ENCODE measurements at regions not wholly inside any gene's neighbourhood (a gene's known extent, or its start where the extent isn't known, plus 50 kb on each side); places are given as distances from the start of the nearest gene placed in this dataset.

- Histone ChIP-seq H3K4me3 (ENCODE audit: low read length in 3 of 3) (no peak overlapping the region), H3K4me1 (ENCODE audit: control insufficient read depth in 3 of 3, insufficient read depth in 3 of 3, low read length in 3 of 3) (peaks cover 0 to 5% (median 4%) of the 10 kb centered on the region in 3 donors), H3K9me3 (ENCODE audit: control insufficient read depth in 3 of 3, low read length in 3 of 3) (no peaks in the 10 kb centered on the region), H3K9ac (ENCODE audit: low read depth in 1 of 3, low read length in 3 of 3) (no peak overlapping the region), H3K36me3 (ENCODE audit: control insufficient read depth in 3 of 3, insufficient read depth in 3 of 3, low read length in 3 of 3) (no peaks in the 10 kb centered on the region), H3K27me3 (ENCODE audit: control insufficient read depth in 3 of 3, insufficient read depth in 3 of 3, low read length in 3 of 3) (no peaks in the 10 kb centered on the region), H3K27ac (ENCODE audit: low read depth, low read length) (no peak overlapping the region)
These were observed 250.1 kb downstream of the SQOR start for GRCh38 chr15:45884755-45885445.

GRCh38 chr15:45885801-45886200, 251.0 kb downstream of the SQOR start:
- Histone ChIP-seq H3K9me3 (ENCODE audit: control insufficient read depth in 3 of 3, low read length in 3 of 3) (no peaks in the 10 kb centered on the region), H3K27ac (ENCODE audit: low read depth, low read length) (no peak overlapping the region), H3K27me3 (ENCODE audit: control insufficient read depth in 3 of 3, insufficient read depth in 3 of 3, low read length in 3 of 3) (no peaks in the 10 kb centered on the region), H3K4me1 (ENCODE audit: control insufficient read depth in 3 of 3, insufficient read depth in 3 of 3, low read length in 3 of 3) (peaks cover 0 to 5% (median 4%) of the 10 kb centered on the region in 3 donors), H3K4me3 (ENCODE audit: low read length in 3 of 3) (no peak overlapping the region), H3K9ac (ENCODE audit: low read depth in 1 of 3, low read length in 3 of 3) (no peak overlapping the region), H3K36me3 (ENCODE audit: control insufficient read depth in 3 of 3, insufficient read depth in 3 of 3, low read length in 3 of 3) (no peaks in the 10 kb centered on the region)

GRCh38 chr15:45891766-45892165, 256.9 kb downstream of the SQOR start:
- H3K9ac ChIP-seq (ENCODE audit: low read depth in 1 of 3, low read length in 3 of 3), result no peak overlapping the region
- no peaks in the 10 kb centered on the region for H3K9me3 ChIP-seq (ENCODE audit: control insufficient read depth in 3 of 3, low read length in 3 of 3)
- H3K4me3 ChIP-seq (ENCODE audit: low read length in 3 of 3), result no peak overlapping the region
- H3K4me1 ChIP-seq (ENCODE audit: control insufficient read depth in 3 of 3, insufficient read depth in 3 of 3, low read length in 3 of 3), result peaks cover 0 to 9% (median 0%) of the 10 kb centered on the region in 3 donors
- no peak overlapping the region for H3K27ac ChIP-seq (ENCODE audit: low read depth, low read length)
- no peaks in the 10 kb centered on the region for H3K36me3 ChIP-seq (ENCODE audit: control insufficient read depth in 3 of 3, insufficient read depth in 3 of 3, low read length in 3 of 3)
- H3K27me3 ChIP-seq (ENCODE audit: control insufficient read depth in 3 of 3, insufficient read depth in 3 of 3, low read length in 3 of 3), result no peaks in the 10 kb centered on the region

GRCh38 chr15:45892182-45892581, 257.4 kb downstream of the SQOR start:
- Histone ChIP-seq H3K9me3 (ENCODE audit: control insufficient read depth in 3 of 3, low read length in 3 of 3) (no peaks in the 10 kb centered on the region), H3K9ac (ENCODE audit: low read depth in 1 of 3, low read length in 3 of 3) (no peak overlapping the region), H3K4me3 (ENCODE audit: low read length in 3 of 3) (no peak overlapping the region), H3K4me1 (ENCODE audit: control insufficient read depth in 3 of 3, insufficient read depth in 3 of 3, low read length in 3 of 3) (peaks cover 0 to 9% (median 0%) of the 10 kb centered on the region in 3 donors), H3K27me3 (ENCODE audit: control insufficient read depth in 3 of 3, insufficient read depth in 3 of 3, low read length in 3 of 3) (no peaks in the 10 kb centered on the region), H3K27ac (ENCODE audit: low read depth, low read length) (no peak overlapping the region), H3K36me3 (ENCODE audit: control insufficient read depth in 3 of 3, insufficient read depth in 3 of 3, low read length in 3 of 3) (no peaks in the 10 kb centered on the region)

GRCh38 chr15:45903283-45903682, 268.5 kb downstream of the SQOR start:
- Histone ChIP-seq H3K36me3 (ENCODE audit: control insufficient read depth in 3 of 3, insufficient read depth in 3 of 3, low read length in 3 of 3) (no peaks in the 10 kb centered on the region), H3K27me3 (ENCODE audit: control insufficient read depth in 3 of 3, insufficient read depth in 3 of 3, low read length in 3 of 3) (no peaks in the 10 kb centered on the region), H3K4me1 (ENCODE audit: control insufficient read depth in 3 of 3, insufficient read depth in 3 of 3, low read length in 3 of 3) (no peaks in the 10 kb centered on the region), H3K9ac (ENCODE audit: low read depth in 1 of 3, low read length in 3 of 3) (no peak overlapping the region), H3K4me3 (ENCODE audit: low read length in 3 of 3) (no peak overlapping the region), H3K27ac (ENCODE audit: low read depth, low read length) (no peak overlapping the region), H3K9me3 (ENCODE audit: control insufficient read depth in 3 of 3, low read length in 3 of 3) (no peaks in the 10 kb centered on the region)

- Histone ChIP-seq H3K36me3 (ENCODE audit: control insufficient read depth in 3 of 3, insufficient read depth in 3 of 3, low read length in 3 of 3) (no peaks in the 10 kb centered on the region), H3K4me3 (ENCODE audit: low read length in 3 of 3) (no peak overlapping the region), H3K27ac (ENCODE audit: low read depth, low read length) (no peak overlapping the region), H3K4me1 (ENCODE audit: control insufficient read depth in 3 of 3, insufficient read depth in 3 of 3, low read length in 3 of 3) (no peaks in the 10 kb centered on the region), H3K27me3 (ENCODE audit: control insufficient read depth in 3 of 3, insufficient read depth in 3 of 3, low read length in 3 of 3) (no peaks in the 10 kb centered on the region), H3K9ac (ENCODE audit: low read depth in 1 of 3, low read length in 3 of 3) (no peak overlapping the region), H3K9me3 (ENCODE audit: control insufficient read depth in 3 of 3, low read length in 3 of 3) (no peaks in the 10 kb centered on the region)
These were observed 269.2 kb downstream of the SQOR start for GRCh38 chr15:45904019-45904418.

GRCh38 chr15:45906230-45906629, 271.4 kb downstream of the SQOR start:
- Histone ChIP-seq H3K27me3 (ENCODE audit: control insufficient read depth in 3 of 3, insufficient read depth in 3 of 3, low read length in 3 of 3) (no peaks in the 10 kb centered on the region), H3K27ac (ENCODE audit: low read depth, low read length) (no peak overlapping the region), H3K9ac (ENCODE audit: low read depth in 1 of 3, low read length in 3 of 3) (no peak overlapping the region), H3K36me3 (ENCODE audit: control insufficient read depth in 3 of 3, insufficient read depth in 3 of 3, low read length in 3 of 3) (no peaks in the 10 kb centered on the region), H3K9me3 (ENCODE audit: control insufficient read depth in 3 of 3, low read length in 3 of 3) (no peaks in the 10 kb centered on the region), H3K4me1 (ENCODE audit: control insufficient read depth in 3 of 3, insufficient read depth in 3 of 3, low read length in 3 of 3) (no peaks in the 10 kb centered on the region), H3K4me3 (ENCODE audit: low read length in 3 of 3) (no peak overlapping the region)

- Histone ChIP-seq H3K36me3 (ENCODE audit: control insufficient read depth in 3 of 3, insufficient read depth in 3 of 3, low read length in 3 of 3) (no peaks in the 10 kb centered on the region), H3K27ac (ENCODE audit: low read depth, low read length) (no peak overlapping the region), H3K27me3 (ENCODE audit: control insufficient read depth in 3 of 3, insufficient read depth in 3 of 3, low read length in 3 of 3) (no peaks in the 10 kb centered on the region), H3K4me1 (ENCODE audit: control insufficient read depth in 3 of 3, insufficient read depth in 3 of 3, low read length in 3 of 3) (no peaks in the 10 kb centered on the region), H3K9ac (ENCODE audit: low read depth in 1 of 3, low read length in 3 of 3) (no peak overlapping the region), H3K9me3 (ENCODE audit: control insufficient read depth in 3 of 3, low read length in 3 of 3) (no peaks in the 10 kb centered on the region), H3K4me3 (ENCODE audit: low read length in 3 of 3) (no peak overlapping the region)
These were observed 275.8 kb downstream of the SQOR start for GRCh38 chr15:45910671-45911070.

- no peaks in the 10 kb centered on the region for H3K27me3 ChIP-seq (ENCODE audit: control insufficient read depth in 3 of 3, insufficient read depth in 3 of 3, low read length in 3 of 3)
- no peaks in the 10 kb centered on the region for H3K36me3 ChIP-seq (ENCODE audit: control insufficient read depth in 3 of 3, insufficient read depth in 3 of 3, low read length in 3 of 3)
- no peak overlapping the region for H3K27ac ChIP-seq (ENCODE audit: low read depth, low read length)
- H3K4me1 ChIP-seq (ENCODE audit: control insufficient read depth in 3 of 3, insufficient read depth in 3 of 3, low read length in 3 of 3), result no peaks in the 10 kb centered on the region
- no peak overlapping the region for H3K4me3 ChIP-seq (ENCODE audit: low read length in 3 of 3)
- no peaks in the 10 kb centered on the region for H3K9me3 ChIP-seq (ENCODE audit: control insufficient read depth in 3 of 3, low read length in 3 of 3)
- no peak overlapping the region for H3K9ac ChIP-seq (ENCODE audit: low read depth in 1 of 3, low read length in 3 of 3)
These were observed 278.6 kb downstream of the SQOR start for GRCh38 chr15:45913451-45913850.

GRCh38 chr15:45914425-45914824, 279.6 kb downstream of the SQOR start:
- Histone ChIP-seq H3K27me3 (ENCODE audit: control insufficient read depth in 3 of 3, insufficient read depth in 3 of 3, low read length in 3 of 3) (no peaks in the 10 kb centered on the region), H3K4me1 (ENCODE audit: control insufficient read depth in 3 of 3, insufficient read depth in 3 of 3, low read length in 3 of 3) (no peaks in the 10 kb centered on the region), H3K27ac (ENCODE audit: low read depth, low read length) (no peak overlapping the region), H3K9ac (ENCODE audit: low read depth in 1 of 3, low read length in 3 of 3) (no peak overlapping the region), H3K4me3 (ENCODE audit: low read length in 3 of 3) (no peak overlapping the region), H3K36me3 (ENCODE audit: control insufficient read depth in 3 of 3, insufficient read depth in 3 of 3, low read length in 3 of 3) (no peaks in the 10 kb centered on the region), H3K9me3 (ENCODE audit: control insufficient read depth in 3 of 3, low read length in 3 of 3) (no peaks in the 10 kb centered on the region)
